GM18951 (cell line): ENCODE measurements at regions not wholly inside any gene's neighbourhood (a gene's known extent, or its start where the extent isn't known, plus 50 kb on each side); places are given as distances from the start of the nearest gene placed in this dataset.

ENCODE experiments used
- POLR2A ChIP-seq: IDR thresholded peaks from 4 replicates; pipeline ENCODE4 v1.6.1; 2011; ENCODE audit warnings: mild to moderate bottlenecking; ENCODE audit not compliant: insufficient read length, insufficient read depth; ENCODE audit errors: extremely low read depth
- in situ Hi-C: fragments of 300-500 bp; cut with MboI; formaldehyde crosslinking; loops from one replicate; pipeline ENCODE4 v1.12.0; 2022; ENCODE audit warnings: low sequenced_read_pairs, mixed read lengths, inconsistent platforms; ENCODE audit not compliant: unreplicated experiment

- TF ChIP-seq POLR2A = no peak
- in situ Hi-C loops = no loop called here
These were observed 117.7 kb upstream of the MPDZ start for GRCh38 chr9:13397220-13397619.

GRCh38 chr9:13396418-13396817 is 116.9 kb upstream of the MPDZ start:
- in situ Hi-C loops = no loop called here
- no peak for TF ChIP-seq POLR2A

- TF ChIP-seq POLR2A = no peak
- in situ Hi-C loops = no loop called here
These were observed 115.7 kb upstream of the MPDZ start for GRCh38 chr9:13395156-13395555.

GRCh38 chr9:13388157-13388556 is 108.7 kb upstream of the MPDZ start:
- no peak for TF ChIP-seq POLR2A
- in situ Hi-C loops = no loop called here

- no peak for TF ChIP-seq POLR2A
- in situ Hi-C loops = no loop called here
These were observed 108.2 kb upstream of the MPDZ start for GRCh38 chr9:13387734-13388067.

- in situ Hi-C loops = no loop called here
- TF ChIP-seq POLR2A = no peak
These were observed 107.6 kb upstream of the MPDZ start for GRCh38 chr9:13386935-13387733.

- in situ Hi-C loops = no loop called here
- no peak for TF ChIP-seq POLR2A
These were observed 106.8 kb upstream of the MPDZ start for GRCh38 chr9:13386316-13386715.

- no peak for TF ChIP-seq POLR2A
- in situ Hi-C loops = no loop called here
These were observed 104.4 kb upstream of the MPDZ start for GRCh38 chr9:13383855-13384254.

- in situ Hi-C loops = no loop called here
- no peak for TF ChIP-seq POLR2A
These were observed 103.7 kb upstream of the MPDZ start for GRCh38 chr9:13383216-13383615.

- no peak for TF ChIP-seq POLR2A
- in situ Hi-C loops = no loop called here
These were observed 103.1 kb upstream of the MPDZ start for GRCh38 chr9:13382595-13382994.

GRCh38 chr9:13380903-13381302 is 101.4 kb upstream of the MPDZ start:
- TF ChIP-seq POLR2A = no peak
- in situ Hi-C loops = no loop called here

GRCh38 chr9:13378154-13378553 is 98.7 kb upstream of the MPDZ start:
- no peak for TF ChIP-seq POLR2A
- in situ Hi-C loops = no loop called here

GRCh38 chr9:13377171-13377925 is 97.9 kb upstream of the MPDZ start:
- TF ChIP-seq POLR2A = no peak
- in situ Hi-C loops = no loop called here

- in situ Hi-C loops = no loop called here
- TF ChIP-seq POLR2A = no peak
These were observed 93.0 kb upstream of the MPDZ start for GRCh38 chr9:13372510-13372909.
